NCI-H2081 treated with DMSO at 0.1 percent for 48 hours (cell line): ENCODE measurements at regions not wholly inside any gene's neighbourhood (a gene's known extent, or its start where the extent isn't known, plus 50 kb on each side); places are given as distances from the start of the nearest gene placed in this dataset.
"Not testable (repeated sequence)": the region's sequence is repeated elsewhere in the genome, so short reads cannot be mapped to it uniquely, and the experiment has no call there.

Experiments
- DNase-seq: peaks from one replicate; lab custom pipeline; 2025; lab: John Stamatoyannopoulos, UW

DNA sequence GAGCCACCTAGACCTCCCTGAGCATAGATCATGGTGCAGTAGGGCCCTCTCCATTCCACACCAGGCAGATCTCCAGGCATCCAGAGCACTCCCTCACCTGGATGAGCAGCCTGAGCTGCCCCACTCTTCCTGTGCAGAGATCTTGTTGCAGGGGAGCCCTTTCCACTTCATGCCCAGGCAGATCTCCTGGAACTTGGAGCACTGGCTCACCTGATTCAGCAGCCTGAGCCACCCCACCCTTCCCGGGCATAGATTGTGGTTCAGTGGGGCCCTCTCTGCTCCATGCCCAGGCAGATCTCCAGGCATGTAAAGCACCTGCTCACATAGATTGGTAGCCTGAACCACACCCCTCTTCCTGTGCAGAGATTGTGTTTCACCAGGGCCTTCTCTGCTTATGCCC is 78.0 kb downstream of the SEC16B start:
- no peak for DNase-seq

GRCh38 chr1:177890479-177890878 is 79.4 kb downstream of the SEC16B start:
- no peak for DNase-seq

GRCh38 chr1:177884479-177885021 is 85.3 kb downstream of the SEC16B start:
- DNase-seq, result no peak

- DNase-seq, result no peak
Observed at GRCh38 chr1:177883581-177883980, 86.3 kb downstream of the SEC16B start.

DNA sequence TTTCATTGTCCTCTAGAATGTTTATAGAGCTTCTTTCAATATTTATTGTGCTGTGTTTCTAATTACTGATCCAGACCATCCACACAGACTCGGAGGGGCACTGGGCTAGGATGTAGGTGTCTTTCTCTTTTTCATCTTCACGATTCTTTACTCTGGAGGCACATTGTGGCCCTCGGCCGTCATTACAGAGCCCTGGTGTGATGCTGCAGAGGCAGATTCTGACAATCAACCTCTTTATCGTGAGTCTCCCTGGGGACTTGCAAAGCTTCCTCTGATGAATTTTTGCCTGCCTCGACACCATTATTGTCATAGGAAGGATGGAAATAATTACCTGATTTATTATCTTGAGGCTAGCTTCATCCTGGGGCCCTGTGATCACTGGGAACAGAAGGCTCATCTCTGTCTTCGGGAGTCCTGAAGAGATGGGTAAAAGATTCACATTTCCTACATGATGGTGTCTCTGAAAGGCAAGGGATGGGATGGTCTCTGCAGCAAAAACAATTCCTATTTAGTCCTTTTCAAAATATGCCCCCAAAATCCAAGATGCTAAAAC is 89.4 kb downstream of the SEC16B start:
- no peak for DNase-seq

- DNase-seq, result no peak
Observed at GRCh38 chr1:177877086-177877485, 92.8 kb downstream of the SEC16B start.

DNA sequence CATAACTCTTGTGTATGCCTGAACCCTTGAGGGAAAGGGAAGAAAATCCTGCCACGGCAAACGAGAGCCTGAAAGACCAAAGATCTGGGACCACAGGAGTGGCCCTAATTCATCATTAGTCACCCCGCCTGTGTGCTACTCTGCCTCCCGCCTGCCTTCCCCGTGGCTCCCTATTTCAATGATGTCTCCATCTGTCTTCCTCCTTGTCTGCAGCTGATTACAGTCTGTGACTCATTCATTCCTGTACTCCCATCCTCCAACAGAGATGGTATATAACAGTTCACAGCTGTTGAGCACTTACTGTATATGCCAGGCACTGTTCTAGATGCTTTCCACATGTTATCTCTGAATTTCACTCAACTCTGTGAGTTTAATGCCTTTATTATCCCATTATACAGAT is 96.6 kb downstream of the SEC16B start:
- no peak for DNase-seq

DNA sequence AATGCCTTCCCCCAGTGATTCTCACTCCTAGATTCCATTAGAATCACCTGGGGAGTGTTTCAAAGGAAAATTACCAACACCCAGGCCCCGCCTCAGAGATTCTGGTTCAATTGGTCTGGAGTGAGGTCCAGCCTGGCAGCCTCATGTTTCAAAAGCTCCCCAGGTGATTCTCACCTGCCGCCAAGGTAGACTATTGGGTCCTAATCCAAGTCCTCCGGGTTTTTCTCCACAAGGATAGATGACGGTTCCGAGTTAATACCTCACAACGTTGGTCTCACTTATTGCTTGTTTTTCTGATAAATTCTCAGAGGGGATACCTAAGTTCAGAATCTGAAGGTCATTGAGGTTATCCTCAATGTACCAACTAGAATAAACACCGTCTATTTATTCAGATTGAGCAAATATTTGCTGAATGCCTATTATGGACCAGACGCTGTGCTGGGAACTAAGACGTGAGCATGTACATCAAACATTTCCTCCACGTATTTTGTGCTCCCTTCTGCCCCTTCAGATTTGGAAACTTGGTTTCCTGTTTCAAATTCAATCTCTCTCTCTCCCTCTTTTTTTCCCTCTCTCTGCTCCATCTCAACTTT is 97.5 kb downstream of the SEC16B start:
- no peak for DNase-seq

DNA sequence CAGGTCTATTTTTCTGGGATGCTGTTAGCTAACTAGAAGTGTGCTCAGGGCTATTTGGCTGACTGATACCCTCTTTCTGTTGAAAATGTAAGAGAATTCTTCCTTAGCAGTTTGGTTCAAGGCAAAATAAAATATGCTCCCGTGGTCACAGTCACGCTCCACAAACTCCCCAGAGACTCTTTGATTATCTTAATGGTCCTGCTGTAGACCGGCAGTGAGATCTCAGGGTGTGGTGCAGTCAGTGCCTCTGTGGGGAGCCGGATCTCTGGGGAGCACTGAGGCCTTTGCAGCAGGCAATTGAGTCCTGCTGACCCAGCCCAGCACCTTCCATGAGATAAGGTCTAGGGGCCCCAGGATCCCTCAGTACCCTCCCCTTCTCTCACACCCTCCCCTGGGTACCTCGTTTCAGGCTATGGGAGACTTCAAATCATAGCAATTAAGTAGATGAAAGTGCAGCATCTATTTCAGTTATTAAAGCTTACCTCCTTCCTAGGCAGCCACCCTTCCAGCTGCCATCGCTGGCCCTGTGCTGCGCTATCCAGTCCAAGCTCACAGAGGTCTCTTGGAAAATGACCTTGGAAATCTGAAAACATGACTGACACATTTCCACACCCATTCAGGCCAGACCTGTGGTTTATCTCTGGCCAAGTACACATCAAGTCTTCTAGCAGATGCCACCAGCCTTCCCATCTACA is 98.1 kb downstream of the SEC16B start:
- no peak for DNase-seq

- no peak for DNase-seq
Observed at GRCh38 chr1:177869586-177869985, 100.3 kb downstream of the SEC16B start.

GRCh38 chr1:177869011-177869410 is 100.8 kb downstream of the SEC16B start:
- not testable (repeated sequence) for DNase-seq

DNA sequence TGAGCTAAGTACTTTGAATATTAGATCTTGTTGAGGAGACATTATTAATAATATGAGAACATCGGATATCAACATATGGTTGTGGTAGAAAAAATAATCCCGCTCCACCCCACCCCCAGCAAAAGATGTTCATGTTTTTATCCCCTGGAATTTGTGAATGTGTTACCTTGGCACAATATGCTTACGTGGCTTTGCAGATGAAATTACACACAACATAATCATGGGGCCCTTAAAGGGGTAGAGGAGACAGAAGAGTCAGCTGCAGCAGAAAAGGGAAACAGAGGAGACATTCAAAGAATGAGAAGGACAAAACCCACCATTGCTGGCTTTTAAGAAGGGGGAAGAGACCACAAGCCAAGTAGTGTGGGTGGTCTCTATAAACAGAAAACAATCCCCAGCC is 104.1 kb downstream of the SEC16B start:
- no peak for DNase-seq

GRCh38 chr1:177864538-177865305 is 105.1 kb downstream of the SEC16B start:
- DNase-seq, result no peak

GRCh38 chr1:177863796-177864195 is 106.1 kb downstream of the SEC16B start:
- DNase-seq, result no peak

DNA sequence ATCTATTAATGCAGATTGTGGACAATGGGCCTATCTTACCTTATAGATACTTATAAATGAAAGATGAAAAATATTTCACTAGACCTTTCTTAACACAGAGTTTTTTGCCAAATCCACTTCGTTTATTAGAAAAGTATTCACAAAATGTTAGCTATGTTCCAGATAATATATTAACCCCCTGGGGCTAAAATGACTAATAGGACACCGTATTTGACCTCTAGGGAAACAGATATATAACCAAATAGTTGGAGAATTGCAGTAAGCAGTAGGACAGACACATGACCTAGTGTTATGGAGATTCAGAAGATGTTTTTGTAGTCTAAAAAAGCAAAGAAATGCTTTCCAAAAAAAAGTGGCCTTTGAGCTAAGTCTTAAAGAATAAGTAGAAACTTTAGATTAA is 106.9 kb downstream of the SEC16B start:
- no peak for DNase-seq

GRCh38 chr1:177859572-177859971 is 110.3 kb downstream of the SEC16B start:
- no peak for DNase-seq

DNA sequence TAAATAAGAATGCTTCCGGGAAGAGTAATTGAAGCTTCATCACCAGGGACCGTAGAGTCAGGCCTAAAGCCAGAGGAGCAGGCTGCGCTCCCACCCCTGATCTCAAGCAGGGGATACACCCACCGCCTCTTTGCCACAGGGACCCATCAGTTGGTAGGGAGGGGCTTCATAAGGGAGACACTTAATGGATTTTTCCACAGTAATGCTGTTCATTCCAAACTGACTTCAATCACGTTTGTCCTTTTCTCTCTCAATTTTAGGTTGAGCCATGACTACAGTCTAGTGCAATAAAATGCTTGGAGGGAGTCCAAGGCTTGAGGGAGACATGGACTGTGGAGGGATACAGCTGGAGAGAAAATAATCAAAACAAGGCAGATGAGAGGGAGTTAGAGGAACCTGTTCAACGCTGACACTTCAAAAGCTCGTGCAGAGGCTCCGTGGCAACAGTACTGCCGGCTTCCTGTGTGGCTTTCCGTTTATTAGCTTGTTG is 111.5 kb downstream of the SEC16B start:
- no peak for DNase-seq

- no peak for DNase-seq
Observed at GRCh38 chr1:177857285-177857684, 112.6 kb downstream of the SEC16B start.

- DNase-seq, result no peak
Observed at GRCh38 chr1:177854951-177855350, 114.9 kb downstream of the SEC16B start.

DNA sequence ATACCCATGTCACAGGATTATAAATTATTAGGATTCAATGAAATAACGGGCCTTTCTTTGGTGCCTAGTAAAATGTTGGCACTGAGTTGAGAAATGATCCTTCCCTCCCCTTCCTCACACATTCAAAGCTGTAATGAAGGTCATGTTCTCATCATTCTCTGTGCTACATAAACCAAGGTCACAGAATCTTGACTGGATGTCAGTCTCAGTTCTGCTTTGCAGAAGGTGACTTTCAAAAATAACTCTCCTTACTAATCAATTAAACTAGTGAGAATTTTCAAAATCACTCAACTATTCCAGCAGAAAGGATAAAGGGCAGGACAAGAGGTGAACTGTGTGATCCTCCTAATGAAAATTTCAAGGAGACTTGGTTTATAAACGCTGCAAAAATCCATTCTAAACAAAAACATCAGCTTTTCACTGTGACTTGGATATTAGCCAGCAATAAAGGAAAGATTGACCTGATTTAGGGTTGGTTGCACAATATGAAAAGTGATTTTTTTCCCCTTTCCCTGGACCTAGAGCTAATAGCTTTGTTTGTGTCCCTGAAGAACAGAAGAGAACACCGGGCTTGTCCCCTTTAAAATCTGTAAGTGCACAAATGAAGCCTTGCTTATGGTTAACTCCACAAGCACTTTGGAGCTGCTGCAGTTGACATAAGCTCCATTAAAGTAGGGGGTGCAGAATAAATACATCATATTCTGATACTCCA is 120.1 kb downstream of the SEC16B start:
- no peak for DNase-seq

DNA sequence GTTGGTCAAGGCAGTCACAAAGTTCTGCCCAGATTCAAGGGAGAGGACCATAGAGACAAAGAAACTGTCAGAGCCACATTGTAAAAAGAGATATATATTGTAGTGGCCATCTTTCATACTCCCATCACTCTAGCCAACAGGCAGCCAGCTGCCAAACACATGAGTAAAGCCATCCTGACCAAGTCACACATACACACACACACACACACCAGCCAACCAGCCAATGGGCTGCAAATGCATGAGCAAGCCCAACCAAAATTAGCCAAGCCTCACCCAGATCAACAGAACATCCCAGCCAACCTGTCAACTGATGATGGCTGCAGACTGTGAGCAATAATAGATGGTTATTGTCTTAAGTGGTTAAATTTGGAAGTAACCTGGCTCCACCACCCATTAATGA is 120.7 kb downstream of the SEC16B start:
- no peak for DNase-seq

- DNase-seq, result no peak
Observed at GRCh38 chr1:177848577-177848976, 121.3 kb downstream of the SEC16B start.
